ENCODE measurements at regions not wholly inside any gene's neighbourhood (a gene's known extent, or its start where the extent isn't known, plus 50 kb on each side); places are given as distances from the start of the nearest gene placed in this dataset.

DNA sequence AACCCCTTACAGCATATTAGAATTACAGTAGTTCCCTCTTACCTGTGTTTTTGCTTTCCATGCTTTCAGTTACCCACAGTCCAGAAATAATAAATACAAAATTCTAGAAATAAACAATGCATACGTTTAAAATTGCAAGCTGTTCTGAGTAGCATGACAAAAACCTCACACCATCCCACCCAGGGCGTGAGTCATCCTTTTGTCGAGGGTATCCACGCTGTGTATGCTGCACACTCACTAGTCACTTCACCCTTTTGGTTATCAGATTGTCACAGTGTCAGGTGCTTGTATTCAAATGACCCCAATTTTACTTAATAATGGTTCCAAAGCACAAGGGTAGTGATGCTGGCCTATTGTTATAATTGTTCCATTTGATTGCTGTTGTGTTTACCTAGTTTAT is 72.5 kb upstream of the P3H2 start:
- in situ Hi-C loops (cut with MboI; ENCODE audit: low sequenced_read_pairs): loop anchor here (25.0 kb wide), 1 partner anchor 231 kb away; no protein-coding TSS in a partner anchor

DNA sequence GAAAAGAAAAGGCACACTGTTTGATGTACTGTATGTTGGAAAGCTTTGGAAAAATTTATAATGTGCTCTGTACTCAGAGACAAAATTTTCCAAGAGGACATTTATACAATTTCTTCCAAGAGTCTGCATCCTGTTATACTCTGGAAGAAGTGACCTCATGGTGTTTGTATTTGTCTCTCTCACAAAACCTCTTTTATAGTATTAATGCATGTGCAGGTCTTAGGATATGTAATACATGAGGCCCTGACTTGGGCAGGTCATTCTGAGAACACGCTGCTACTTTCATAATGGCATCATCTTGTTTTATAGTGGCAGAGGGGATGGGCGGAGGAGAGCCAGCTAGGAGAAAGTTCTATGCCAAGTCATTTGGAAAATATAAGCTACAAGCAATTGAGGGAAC is 72.0 kb upstream of the P3H2 start:
- in situ Hi-C loops (cut with MboI; ENCODE audit: low sequenced_read_pairs): loop anchor here (25.0 kb wide), 1 partner anchor 230 kb away; no protein-coding TSS in a partner anchor

DNA sequence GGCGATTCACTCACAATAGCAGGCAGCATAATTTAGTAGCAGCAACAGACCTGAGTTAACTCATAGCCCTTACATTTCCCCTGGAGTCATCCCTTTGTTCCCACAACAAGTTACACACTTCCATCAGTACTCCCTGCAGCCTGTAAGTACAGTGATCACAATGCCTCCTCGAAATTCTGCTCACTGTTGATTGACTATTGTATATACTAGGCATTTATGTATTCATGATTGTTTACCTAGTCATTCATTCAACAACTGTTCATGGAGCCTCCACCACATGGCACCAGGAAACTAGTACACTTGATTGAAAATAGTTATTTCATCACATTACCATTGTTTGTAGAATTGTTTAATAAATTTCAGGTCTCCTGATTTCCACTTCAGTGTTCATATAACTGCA is 71.4 kb upstream of the P3H2 start:
- in situ Hi-C loops (cut with MboI; ENCODE audit: low sequenced_read_pairs): loop anchor here (25.0 kb wide), 1 partner anchor 230 kb away; no protein-coding TSS in a partner anchor

DNA sequence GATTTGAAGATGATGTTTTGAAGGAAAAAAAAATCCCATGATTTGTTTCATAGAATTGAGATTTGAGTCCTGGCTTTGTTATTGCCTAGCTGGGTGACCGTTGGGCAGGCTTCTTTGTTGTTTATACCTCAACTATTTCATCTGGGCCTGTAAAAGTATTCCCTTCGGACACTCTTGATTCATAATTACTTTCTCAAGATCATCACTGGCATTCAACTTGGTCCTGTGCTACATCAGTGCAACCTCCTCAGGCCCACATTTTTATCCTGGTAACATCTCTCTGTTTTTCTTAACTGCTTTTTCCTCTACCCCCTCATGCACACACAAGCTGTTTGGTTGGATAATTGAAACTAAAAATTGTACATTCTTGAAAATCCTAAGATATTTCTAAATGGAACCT is 67.5 kb upstream of the P3H2 start:
- in situ Hi-C loops (cut with MboI; ENCODE audit: low sequenced_read_pairs): loop anchor here (25.0 kb wide), 1 partner anchor 226 kb away; no protein-coding TSS in a partner anchor

DNA sequence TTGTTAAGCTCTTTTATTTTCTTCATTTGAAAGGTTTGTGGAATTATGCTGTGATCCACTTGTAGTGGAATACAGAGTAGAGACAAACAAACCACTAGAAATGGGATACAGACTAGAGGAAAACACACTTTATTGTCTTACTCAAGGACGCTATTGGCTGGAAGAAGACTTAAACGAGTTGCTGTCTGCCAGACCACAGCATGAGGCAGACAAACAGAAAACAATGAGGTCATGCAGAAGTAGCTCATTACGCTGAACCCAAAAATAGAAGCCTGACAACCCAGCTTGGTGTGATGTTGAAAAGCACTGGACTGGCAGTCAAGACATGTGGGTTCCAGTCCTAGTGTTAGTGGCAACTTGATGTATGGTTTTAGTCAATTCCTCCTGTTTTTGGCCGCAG is 62.4 kb upstream of the P3H2 start:
- in situ Hi-C loops (cut with MboI; ENCODE audit: low sequenced_read_pairs): loop anchor here (25.0 kb wide), 1 partner anchor 221 kb away; no protein-coding TSS in a partner anchor

DNA sequence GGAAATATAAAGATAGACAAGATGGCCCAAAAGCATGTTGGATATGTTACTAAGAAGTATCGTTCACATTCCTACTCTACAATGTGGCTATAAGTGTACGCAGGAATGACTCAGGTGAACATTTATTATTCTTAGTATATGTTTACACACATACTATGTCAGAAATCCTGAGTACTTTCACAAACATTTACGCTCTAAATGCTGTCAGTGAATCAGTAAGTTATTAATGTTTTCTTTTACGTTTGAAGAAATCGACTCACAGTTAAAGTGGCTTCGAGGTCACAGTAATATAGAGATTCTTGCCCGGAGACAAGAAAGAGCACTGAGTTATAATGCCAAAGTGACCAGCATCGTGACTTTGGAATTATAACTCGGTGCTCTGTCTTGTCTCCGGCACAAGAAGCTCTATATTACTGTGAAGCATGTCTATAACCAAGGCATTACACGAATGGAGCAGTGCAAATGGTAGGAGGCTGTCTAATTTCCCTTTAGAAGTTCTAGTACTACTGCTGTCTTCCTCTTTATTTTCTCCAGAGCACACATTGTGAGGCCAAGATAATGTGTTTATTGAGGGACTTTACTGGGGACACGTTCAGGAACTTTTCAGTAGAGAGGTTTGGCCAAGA is 61.8 kb upstream of the P3H2 start:
- in situ Hi-C loops (cut with MboI; ENCODE audit: low sequenced_read_pairs): loop anchor here (25.0 kb wide), 1 partner anchor 220 kb away; no protein-coding TSS in a partner anchor

DNA sequence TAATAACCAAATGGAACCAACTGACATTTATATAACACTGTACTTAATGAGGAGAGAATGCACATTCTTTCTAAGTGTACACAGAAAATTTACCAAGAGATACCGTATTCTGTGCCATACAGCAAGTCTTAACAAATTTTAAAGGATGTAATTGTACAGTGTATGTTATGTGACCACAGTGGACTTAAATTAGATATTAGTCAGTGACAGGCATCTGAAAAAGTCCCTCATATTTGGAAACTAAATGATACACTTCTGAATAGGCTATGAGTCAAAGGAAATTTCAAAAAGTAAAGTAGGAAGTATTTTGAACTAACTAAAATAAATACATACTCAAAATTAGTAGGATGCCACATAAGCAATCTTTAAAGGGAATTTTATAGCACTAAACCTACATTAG is 59.6 kb upstream of the P3H2 start:
- in situ Hi-C loops (cut with MboI; ENCODE audit: low sequenced_read_pairs): loop anchor here (25.0 kb wide), 1 partner anchor 218 kb away; no protein-coding TSS in a partner anchor

DNA sequence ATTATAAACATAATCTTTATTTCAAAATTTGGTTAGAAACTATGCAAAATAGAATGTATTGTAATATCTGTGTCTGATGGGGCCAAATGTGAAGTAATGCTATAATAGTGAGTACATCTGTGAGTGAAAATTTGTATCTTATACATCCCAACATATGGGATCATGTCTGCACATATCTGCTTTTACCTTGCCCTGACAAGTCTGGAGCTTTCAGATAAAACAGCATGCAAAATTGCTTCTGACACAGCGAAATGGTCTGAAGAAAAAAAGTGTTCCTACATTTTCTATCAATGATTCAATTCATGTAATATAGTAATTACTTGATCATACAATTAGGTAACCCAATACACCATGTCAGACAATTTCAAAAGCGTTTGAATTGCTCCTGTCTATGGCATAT is 58.1 kb upstream of the P3H2 start:
- in situ Hi-C loops (cut with MboI; ENCODE audit: low sequenced_read_pairs): loop anchor here (25.0 kb wide), 1 partner anchor 216 kb away; no protein-coding TSS in a partner anchor

DNA sequence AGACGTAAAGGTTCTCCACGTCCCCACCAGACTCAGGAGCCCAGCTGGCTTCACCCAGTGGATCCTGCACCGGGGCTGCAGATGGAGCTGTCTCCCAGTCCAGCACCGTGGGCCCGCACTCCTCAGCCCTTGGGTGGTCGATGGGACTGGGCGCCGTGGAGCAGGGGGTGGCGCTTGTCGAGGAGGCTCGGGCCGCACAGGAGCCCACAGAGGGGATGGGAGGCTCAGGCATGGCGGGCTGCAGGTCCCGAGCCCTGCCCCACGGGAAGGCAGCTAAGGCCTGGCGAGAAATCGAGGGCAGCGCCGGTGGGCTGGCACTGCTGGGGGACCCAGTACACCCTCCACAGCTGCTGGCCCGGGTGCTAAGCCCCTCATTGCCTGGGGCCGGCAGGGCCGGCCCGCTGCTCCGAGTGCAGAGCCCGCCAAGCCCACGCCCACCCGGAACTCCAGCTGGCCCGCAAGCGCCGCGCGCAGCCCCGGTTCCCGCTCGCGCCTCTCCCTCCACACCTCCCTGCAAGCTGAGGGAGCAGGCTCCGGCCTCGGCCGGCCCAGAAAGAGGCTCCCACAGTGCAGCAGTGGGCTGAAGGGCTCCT is 56.3 kb upstream of the P3H2 start:
- in situ Hi-C loops (cut with MboI; ENCODE audit: low sequenced_read_pairs): loop anchor here (25.0 kb wide), 1 partner anchor 215 kb away; no protein-coding TSS in a partner anchor

DNA sequence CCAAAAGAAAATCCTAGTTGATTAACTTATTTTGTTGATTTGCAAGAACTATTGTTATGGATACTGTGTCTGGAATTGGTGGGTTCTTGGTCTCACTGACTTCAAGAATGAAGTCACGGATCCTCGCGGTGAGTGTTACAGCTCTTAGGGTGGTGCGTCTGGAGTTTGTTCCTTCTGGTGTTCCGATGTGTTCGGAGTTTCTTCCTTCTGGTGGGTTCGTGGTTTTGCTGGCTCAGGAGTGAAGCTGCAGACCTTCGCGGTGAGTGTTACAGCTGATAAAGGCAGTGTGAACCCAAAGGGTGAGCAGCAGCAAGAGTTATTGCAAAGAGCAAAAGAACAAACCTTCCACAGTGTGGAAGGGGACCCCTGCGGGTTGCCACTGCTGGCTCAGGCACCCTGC is 55.4 kb upstream of the P3H2 start:
- in situ Hi-C loops (cut with MboI; ENCODE audit: low sequenced_read_pairs): loop anchor here (25.0 kb wide), 1 partner anchor 214 kb away; no protein-coding TSS in a partner anchor

DNA sequence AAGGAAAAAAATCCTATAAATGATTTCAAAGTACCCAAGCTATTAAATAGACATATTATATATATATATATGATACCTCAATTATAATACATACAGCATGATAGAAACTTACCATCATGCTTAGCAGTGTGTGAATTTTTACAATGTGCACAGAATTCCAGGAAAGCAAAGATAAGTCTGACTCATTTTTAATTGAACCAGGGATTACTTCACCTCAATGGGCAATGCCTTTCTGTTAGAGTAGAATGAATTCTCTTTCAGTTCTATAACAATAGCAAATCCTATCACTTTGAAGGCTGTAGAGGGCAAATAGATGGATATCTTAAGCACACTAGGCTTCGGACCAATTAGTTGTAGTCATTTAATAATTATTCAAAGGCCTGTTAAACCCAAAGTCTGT is 54.8 kb upstream of the P3H2 start:
- in situ Hi-C loops (cut with MboI; ENCODE audit: low sequenced_read_pairs): loop anchor here (25.0 kb wide), 1 partner anchor 213 kb away; no protein-coding TSS in a partner anchor

DNA sequence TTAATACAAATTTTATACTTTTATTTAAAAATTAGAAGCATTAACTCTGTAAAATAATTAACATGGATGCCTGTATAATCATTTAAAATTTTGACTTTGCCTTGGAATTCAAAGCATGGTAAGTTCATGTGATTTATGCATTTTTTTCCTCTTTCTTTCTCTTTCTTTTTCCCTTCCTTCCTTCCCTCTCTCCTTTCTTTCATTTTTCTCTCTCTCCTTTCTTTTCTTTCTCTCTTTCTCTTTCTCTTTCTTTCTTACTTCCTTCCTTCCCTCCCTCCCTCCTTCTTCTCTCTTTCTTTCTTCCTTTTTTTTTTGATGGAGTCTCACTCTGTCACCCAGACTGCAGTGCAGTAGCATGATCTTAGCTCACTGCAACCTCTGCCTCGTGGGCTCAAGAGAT is 53.8 kb upstream of the P3H2 start:
- in situ Hi-C loops (cut with MboI; ENCODE audit: low sequenced_read_pairs): no loop called here

DNA sequence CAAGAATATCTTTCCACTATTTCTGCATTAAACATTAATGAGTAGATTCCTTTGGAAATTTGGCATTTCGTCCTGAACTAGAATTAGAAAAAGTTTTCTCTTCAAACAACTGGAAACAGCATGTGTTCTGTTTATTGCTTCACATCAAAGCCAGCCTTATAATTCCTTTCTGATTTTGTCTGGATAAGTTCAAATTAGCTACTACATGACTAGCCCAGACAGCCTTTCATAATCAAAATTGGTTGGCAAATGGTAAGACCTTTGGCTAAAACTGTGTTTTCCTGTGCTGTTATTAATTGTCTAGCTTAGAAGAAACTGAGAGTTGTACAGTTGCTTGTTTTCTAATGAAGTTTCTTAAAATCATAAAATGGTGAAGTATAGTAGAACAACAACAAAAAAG is 52.7 kb upstream of the P3H2 start:
- in situ Hi-C loops (cut with MboI; ENCODE audit: low sequenced_read_pairs): no loop called here

DNA sequence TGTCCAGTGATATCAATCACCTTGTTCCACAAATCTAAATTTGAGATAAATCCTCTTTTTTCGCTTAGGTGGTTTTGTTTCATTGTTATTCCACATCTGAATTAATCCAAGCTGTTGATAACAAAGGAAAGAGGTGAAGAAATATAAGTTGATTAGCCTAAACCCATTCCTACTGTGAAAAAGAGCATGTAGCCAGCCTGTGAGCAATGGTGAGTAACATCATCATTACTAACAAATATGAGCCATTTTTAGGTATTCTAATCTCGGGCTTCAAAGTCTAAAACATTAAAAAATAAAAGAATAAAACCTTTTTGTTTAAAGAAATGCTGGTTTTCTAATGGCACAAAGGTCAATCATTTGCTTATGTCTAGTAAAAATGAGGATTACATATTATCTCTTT is 52.1 kb upstream of the P3H2 start:
- in situ Hi-C loops (cut with MboI; ENCODE audit: low sequenced_read_pairs): no loop called here

Data from HL-60/S4 treated with phorbol 12-myristate 13-acetate at 8.2 ng/mL for 4 days and 3 days (cell line).